Embryonic facial prominence (tissue), 1 donor: ENCODE measurements at regions not wholly inside any gene's neighbourhood (a gene's known extent, or its start where the extent isn't known, plus 50 kb on each side); places are given as distances from the start of the nearest gene placed in this dataset.

ENCODE experiments used
- DNase-seq: peaks from one replicate; pipeline ENCODE4 v3.0.0-alpha.2; 2016; ENCODE audit errors: extremely low spot score

DNA sequence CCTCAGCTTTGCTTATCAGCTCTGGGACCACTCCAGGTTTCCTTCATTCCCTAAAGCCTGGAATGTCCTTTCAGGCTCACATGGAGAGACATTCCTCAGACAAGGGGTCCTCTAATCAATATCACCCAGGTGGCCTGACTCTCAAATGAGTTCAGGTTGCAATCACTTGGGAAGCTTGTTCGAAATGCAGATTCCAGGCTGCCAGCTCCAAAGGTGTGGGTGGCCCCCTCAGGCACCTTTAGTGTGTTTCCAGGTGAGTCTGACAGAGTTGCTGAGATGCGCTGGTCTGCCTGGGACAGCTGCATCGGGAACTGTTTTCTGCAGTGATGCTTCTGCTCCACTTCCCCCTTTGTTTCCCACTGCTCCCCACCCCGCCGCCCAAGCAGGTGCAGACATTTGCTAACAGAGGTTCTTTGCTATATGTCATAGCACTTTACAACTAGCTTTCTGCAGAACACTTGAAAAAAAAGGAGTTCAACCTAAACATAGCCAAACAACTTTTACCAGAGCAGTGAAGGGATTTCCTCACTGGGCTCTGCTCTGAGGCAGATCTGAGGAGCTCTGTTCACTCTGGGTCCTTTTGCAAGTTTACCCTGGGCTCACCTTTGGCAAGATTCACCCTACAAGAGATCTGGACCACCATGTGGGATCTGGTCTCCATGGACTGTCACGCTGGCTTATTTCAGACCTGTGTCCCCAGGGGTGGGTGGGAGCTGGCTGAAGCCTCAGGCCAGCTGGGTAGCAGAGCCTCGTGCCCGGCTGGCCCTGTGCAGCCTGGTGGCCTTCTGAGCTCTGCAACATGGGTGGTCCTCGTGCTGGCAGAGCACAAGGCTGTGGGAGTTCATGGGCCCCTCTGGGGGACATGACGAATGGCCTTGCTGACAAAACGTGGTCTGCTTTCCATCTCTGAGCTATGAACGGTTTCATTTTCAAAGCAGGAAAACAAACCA is 539.6 kb downstream of the CCDC171 start:
- DNase-seq = no peak

DNA sequence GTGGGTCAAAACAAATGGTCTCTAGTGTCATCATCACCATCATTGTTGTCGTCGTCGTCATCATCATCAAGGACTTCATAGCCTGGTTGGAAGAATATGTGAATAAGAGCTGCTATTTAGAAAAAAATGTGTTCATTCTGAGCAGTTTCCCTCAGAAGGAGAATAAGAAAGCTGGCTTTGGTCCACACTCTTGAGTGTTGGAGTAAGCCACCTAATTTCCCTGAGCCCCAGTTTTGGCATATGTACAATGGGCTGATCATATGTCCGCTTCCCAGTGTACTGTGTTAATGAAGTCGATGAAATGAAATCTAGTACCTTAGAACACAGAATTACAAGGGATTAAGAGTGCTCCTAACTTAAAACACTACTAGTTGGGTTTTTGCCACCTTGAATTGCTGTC is 545.5 kb downstream of the CCDC171 start:
- no peak for DNase-seq

DNA sequence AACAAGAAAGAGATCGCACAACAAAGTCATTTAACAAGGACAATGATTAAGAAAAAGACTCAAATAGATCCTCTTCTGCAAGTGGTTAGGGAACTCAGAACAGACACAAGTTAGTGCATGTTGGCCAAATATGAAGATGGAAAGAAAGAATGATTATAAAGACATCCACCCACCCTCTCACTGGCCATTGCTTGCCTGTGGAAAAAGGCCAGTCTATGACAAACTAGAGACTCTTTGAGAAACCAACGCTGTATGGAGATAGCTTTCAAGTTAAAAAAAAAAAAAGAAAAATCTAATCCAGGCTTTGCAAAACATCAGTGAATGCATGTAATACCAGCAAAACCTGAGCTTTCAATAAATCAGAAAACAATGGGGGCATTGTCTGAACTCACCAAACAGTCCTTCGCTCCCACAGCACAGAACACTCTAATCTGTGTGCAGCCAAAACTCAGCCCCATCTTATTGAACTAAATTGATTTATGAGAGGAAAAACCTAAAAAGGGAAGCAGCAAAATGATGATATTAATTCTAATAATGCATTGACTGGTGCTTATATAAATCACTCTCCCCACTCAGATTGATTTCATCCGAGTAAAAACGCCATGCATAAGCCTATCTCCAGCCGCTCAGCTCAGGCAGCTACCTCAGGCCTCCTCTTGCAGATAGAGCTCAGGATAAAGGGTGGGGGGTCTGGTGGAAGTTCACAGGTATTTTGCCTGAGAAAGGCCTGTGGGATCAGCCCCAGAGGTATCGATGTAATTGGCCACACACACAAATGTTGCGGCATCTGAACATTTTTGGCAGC is 547.1 kb downstream of the CCDC171 start:
- DNase-seq = no peak

DNA sequence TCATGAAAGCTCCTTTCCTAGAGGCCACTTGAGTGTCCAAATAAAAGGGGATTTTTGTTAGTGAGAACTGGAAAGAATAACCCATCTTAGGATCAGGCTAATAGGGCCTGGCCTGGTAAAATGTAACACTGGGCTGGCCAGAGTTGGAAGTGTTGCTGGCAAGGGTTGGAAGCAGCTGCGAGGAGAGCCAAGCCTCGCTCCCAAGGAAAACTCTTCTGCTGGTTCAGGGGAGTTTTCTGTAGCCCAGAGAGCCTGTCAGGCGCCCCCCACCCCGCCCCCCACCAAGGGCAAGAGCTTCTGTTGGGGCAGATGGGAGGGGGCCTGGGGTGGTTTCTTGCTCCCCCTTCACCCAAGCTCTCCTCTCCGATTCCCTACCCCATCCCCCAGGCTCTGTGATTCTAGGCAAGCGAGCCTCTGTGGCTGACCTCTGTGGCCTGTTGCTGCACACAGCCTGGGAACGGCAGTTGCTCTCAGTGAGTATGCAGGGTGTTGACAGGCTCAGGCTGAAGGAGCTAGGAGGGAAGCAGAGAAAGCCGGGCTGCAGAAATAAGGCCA is 547.8 kb downstream of the CCDC171 start:
- no peak for DNase-seq

DNA sequence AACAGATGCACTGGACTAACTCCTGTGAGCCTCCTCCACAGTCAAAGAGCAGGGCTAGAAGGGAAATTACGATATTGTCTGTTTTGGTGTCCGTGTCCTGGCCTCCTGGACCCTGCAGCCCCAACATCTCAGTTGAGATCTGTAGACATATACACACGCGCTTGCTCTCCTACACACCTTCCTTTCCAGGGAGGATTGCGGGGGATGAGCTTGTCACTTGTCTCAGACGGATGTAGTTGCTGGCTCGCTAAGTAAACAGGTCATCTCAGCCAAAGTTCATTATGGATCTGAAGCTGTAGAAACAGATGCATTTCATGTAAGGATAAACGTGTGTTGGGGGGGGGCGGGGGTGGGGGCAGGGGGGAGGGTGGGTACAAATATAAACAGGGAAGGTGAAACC is 549.3 kb downstream of the CCDC171 start:
- no peak for DNase-seq

DNA sequence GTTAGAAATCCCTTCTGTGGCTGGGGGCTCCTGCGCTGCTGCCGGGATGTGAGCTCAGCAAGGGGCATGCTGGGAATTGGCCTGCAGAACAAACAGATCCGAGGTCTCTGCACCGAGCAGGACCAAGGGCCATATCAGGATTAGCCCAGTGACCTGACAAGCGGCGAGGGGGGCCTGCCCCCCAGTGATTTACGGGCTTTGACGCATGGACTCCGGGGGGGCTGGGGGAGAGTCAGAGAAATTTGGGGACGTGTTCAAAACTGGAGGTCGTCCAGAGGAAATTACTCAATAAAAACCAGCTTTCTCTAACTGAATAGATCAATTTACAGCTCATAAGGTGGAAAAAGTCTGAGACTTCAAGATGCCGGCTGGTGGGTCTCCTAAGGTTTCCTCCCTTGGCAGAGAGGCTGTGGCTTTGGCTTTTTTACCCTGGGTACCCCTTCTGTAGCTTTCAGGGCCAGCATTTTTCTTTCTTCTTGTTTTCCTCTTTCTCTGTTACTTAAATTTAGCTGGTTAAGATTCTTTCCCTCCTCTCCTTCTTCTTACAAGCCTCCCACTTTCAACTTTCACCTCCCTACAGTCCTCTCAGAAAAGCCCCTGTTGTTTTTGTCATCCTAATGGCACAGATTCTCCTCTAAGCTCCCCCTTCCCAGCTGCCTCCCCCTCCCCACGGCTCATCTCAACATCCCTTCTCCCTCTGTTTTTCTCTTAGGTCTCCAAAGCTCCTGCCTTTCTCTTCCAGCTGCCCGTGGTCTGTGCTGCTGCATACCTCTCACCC is 551.0 kb downstream of the CCDC171 start:
- DNase-seq = peak; percentile 53

DNA sequence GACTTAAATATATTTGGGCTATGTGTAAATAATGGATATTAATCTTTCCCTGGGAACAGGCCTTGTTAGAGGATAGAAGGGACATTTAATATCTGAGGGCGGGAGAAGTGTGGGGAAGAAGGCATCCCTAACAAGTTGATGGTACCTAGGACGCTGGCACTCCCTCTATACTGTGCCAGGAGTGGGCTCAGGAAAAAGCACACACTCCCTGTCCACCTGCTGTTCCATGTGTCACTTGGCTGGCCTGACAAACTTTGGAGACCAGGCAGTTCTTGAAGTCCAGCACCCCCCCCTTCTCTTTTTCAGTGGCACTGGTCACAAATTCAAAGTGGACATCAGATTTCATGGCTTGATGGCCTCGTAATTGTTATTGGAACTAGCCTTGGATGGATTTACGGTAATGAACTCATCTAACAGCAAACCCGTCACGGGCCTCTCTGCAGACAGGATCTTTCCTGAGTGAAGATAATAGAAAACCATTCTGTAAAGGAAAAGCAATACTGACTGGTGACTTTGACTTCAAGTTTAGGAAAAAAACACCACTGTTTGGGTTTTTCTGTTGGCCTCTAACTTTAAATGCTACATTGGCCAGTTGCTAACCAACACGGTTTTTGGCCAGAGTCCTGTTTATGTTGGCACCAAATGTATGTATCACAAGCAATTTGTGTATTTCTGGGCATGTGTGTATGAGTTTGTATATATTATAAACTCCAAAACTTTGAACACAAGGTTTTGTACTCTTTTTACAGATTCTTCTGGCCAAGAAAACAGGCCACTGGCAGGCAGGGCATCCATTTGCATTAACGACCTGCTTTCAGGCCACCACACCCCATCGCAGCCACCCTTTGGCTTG is 552.6 kb downstream of the CCDC171 start:
- no peak for DNase-seq

DNA sequence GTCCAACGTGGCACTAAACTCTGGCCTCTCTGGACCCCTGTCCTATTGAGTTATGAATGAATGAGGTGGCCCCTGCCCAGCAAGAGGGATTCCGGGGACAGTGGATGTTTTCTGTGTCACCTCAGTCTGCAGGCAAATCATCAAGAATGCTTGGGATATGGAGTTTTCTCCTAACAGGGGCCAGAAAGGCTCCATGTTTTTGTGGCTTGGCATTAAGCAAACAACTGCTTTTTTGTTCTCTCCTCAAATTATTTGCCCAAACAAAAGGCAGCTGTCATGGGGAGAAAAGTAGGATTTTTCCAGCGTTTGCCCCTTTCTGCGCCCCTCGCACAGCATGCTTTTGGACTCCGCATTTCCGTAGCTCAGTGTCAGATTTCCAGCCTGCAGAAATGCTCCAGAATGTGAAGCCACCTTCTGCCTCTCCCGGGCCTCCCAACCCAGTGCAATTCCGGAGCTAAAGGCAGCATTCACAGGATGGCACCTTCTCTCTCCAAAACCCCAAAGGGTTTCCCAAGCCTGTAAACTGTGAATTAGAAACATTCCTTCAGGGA is 553.3 kb downstream of the CCDC171 start:
- DNase-seq = peak; percentile 81

DNA sequence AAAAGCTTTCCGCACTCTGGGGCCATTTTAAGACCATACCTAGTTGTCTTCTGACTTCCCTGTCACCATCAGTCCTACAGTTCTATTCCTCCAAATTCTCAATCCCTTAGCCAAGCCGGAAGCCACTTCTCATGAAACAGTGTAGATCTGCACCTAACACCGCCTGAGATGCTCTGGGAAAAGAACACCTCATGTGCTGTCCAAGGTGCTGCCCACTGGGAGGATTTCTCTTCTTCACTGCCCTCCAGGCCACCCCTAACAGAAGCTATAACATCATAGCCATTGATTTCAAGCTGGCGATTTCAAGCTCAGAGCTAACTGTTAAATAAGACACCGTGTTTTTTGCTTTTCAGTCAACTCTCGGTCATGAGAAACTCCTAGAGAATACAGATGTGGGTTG is 559.3 kb downstream of the CCDC171 start:
- no peak for DNase-seq

DNA sequence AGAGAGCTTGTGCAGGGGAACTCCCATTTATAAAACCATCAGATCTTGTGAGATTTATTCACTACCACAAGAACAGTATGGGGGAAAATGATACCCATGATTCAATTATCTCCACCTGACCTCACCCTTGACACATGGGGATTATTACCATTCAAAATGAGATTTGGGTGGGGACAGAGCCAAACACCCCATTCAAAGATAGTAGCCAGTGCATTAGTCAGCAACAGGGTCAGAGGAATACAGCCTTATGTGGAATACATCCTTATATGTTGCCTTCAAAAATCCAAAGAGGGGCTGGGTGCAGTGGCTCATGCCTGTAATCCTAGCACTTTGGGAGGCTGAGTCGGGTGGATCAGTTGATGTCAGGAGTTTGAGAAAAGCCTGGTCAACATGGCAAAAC is 563.2 kb downstream of the CCDC171 start:
- DNase-seq = no peak

DNA sequence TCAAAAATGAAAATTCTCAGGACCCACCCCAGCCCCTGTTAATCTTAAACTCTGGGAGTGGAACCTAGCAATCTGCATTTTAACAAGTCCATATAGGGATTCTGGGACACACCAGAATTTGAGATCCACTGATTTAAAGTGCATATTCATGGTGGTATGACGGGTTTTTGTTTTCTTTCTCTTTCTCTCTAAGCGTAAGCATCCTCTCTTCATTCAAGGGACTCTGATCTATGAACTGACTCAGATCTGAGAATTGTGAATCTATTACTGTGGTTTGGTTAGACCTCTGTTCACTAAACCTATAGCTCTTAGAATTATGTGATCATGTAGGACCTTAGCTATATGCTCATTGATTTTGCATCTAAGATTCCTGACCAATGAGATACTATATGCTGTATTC is 565.2 kb downstream of the CCDC171 start:
- DNase-seq = no peak

DNA sequence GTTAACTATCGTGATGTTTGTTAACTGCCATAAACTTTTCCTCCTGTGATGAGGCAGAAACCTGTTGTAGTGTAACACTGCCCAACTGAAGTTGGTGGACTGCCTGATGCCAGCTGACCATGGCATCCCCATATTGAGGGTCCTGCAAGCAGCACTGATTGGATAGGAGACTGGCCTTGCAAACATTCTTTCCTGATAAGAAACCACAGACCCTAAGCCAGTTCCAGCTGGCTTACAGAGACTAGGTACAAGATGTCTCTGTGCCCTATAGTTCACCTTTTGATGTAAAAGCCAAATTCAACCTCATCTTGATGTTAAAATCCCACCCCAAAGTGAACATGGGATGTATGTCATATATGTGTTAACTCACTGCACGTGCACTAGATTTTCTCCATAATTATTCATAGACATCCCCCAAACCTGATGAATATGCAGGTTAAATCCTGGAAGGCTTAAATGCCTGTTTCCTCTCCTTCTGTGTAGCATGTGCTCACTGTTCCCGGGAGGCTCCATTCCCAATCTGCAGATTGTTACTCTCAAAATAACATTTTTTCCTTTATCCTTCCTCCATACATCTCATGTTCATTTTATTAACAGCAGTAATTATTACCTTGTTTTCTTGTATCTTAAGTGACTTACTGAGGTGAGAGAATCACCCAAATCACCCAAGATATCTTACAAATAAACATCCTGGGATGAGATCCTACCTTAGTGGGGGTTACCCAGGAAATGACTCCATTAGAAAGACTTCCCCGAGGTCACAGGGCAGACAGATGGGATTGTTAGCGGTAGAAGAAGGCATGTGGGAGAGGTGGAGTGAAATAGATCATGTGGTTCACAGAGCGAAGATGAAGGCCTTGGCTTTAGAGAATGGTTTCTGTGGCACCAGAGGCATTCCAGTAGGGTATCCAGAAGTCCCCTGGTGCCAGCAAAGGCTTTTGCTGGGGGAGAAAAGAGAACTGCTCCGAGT is 566.7 kb downstream of the CCDC171 start:
- DNase-seq = no peak

DNA sequence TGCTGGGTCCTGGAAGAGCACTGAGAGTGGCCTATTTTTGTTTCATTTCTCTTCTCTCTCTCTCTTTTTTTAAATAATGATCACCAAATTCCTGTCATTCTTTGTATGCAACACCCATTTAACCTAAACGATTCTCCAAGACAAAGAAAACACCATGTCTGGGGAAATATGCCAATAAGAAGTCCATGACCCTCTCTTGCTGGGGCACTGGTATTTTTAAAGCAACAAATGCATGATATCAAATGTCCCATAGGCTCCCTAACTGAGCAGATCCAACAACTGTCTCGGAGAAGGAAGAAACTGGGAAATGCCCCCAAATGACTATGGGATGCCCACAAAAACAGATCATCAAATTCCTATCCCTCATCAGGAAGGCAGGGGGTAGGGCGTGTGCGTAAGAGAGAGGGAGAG is 567.4 kb downstream of the CCDC171 start:
- DNase-seq = no peak

DNA sequence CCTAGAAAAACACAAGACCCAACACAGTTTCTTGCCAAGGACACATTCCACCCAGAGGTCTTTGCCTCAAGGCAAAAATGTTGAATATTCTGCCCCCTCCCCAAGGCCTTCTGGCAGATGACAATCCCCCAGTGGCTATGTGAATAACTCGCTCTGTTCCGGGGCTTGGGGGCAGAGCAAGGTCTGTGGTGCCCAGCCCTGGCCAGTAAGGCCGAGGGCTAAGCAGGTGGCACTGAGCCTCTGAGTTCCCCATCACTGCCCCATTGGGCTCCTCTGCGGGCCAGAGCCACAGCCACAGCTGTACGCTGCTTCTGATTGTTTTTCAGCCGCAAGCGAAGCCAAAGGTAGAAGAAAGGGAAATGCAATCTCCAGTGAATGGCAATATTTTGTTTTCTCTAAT is 567.9 kb downstream of the CCDC171 start:
- no peak for DNase-seq

DNA sequence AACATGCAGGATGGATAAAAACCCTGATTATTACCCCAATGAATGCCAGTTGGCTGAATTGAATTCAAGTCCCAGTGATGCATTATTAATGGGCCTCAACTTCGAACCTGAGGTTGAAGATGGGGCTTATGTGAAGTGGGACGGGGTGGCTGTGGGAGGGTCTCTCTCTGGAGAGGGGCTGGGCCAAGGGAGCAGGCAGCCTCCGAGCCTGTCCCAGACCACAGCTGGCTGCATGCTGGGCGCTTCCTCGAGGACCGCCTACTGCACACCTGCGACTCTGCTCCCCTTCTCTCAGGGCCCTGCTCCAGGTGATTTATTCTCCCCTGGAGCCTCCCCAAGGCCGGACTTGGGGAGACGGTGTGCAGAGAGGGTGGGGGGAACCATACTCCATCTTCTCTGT is 568.3 kb downstream of the CCDC171 start:
- no peak for DNase-seq

DNA sequence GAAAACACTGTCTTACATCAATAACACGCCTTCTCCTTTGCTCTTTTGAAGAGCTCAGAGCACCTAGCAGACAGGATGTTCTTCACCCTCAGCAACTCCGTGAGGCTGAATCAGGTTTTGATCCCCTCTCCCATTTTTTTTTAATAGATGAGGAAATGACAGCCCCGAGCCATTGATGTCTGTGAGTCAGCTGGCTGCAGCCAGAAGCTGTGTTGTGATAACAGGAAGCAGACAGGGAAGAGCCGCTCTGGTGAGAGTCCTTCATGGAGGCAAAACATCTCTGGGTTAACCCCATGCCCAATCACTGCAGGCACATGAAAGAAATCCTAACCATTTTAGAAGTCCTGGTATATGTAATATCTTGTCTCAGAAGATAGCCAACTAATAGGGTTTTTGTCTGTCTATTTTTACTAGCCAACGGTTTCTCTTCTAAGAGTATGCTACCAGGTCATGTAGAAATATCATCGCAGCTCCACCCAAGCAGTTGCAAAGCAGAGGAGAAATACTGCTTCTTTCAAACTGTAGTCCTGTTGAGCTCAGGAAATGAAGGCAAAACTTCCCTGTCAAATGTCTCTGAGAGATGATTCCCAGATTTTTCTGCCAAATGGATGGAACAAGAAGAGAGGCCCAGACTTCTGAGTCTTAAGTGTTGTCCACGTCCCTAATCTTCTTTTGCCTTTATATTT is 568.9 kb downstream of the CCDC171 start:
- no peak for DNase-seq

DNA sequence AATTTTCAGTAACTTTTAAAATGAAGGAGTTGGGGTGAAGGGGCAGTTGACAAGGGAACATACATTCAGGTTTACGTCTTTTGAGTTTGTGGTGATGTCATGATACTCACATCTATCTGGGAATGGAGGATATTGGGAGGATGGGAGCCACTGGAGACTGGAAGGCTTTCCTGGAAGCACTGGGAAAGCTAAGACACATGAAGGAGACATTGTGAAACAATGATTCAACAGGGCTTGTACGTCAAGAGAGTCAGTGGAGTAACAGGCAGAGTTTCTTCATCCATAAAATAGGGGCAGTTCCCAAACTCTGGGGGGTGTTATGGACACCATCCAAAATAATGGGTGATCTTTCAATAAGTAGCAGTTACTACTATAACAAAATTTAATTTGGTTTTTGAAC is 572.8 kb downstream of the CCDC171 start:
- DNase-seq = no peak

DNA sequence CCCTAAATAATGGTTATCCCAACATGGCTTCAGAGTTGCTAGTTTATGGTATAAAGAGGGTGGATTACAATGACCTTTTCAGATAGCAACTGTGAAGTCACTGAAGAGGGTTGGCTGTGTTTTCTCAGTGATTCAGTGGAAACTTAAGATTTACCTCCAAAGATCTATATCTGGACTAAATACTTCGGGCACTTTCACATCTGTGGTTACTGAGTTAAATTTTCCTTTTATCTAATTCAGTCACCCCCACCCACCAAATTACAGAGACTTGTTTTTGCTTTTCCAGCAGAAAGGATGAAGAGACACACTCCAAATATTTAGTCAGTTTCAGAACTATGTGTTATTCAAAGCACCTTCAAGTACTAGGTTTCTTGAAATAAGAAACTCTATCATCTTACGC is 573.2 kb downstream of the CCDC171 start:
- DNase-seq = no peak

DNA sequence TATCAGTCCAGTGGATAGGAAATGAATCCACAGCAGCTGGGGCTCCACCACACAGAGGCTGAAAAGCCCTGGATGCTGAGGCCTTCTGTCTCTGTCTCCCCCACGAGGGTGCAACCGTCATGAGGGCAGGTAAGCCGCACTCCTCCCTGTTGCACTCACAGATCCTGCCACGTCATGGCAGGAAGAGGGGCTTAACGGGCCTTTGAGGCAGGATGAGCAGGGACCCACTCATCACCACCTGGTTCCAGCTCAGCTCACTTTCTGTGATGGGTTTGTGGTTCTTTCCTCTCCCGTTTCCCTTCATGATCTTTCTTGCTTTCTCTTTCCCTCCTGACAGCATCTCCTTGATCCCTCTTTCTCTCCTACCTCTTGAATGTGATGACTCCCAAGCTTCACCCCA is 575.2 kb downstream of the CCDC171 start:
- no peak for DNase-seq
